HG02798 (cell line): ENCODE measurements at regions not wholly inside any gene's neighbourhood (a gene's known extent, or its start where the extent isn't known, plus 50 kb on each side); places are given as distances from the start of the nearest gene placed in this dataset.

Experiments used
- ATAC-seq: cut with Tn5 transposase; IDR thresholded peaks from one replicate; pipeline ENCODE4 v1.9.1; 2021; ENCODE audit warnings: mild to moderate bottlenecking; ENCODE audit not compliant: unreplicated experiment, poor library complexity

DNA sequence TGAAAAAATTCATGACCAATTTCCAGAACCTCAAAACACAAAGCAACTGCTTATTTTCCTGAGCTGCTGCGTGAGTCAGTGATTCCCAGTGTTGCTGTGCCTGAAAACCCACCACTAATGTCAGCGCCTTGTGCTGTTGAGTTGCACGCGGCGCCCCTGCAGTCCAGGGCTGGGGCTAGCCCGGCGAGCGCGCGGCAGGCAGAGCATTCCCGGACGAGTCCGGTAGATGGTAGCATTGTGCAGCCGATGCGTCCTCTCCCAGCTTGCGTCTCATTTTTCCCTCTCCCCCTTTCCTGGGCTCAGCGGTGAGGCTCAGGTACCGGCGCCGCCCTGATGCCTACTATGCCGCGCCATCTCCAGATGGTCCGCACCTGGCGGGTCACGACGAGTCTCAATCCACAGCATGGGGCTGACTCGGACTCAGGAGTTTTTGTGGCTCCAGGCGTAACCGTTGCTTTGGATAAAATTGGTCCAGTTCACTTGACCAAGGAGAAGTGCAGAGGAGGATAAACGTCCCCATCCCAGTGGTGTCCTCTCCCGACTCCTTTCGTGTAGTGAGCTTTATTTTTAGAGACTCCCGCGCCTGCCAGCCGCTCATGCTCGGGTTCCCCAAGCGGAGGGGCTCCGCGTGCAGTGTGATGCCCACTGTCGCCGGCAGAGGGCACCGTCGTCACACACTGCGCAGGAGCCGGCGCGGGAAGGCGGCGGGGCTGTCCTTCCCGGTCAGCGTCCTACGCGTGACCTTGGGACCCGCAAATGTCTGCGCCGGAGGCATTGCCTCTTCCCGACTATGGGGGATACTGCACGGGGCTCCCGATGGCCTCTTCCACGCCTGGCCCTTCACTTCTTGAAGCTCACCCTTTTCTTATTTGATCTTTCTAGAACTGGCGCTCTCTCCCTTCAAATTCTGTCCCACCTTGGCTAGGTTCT, 53.6 kb upstream of the IGFBP7 start:
- peak; percentile 96 for ATAC-seq

DNA sequence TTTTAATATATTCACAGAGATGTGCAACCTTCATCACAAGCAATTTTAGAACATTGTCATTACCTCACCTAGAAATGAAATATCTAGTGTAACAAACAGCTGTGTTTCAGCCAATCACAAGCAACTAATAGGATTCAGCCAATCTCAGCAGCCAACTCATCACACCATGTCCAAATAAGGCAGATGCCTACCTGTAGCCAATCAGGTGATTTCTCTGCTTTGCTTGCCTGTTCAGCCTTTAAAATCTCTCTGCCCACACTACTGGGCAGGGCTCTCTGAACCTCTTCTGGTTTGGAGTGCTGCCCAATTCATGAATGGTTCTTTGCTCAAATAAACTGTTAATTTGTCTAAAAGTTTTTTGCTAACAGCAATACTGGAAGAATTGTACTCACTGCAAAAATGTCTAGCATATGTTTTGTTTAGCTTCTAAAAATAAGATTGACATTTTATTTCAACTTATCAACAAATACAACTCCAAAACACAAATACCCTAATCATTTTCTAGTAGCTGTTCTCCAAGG, 52.4 kb upstream of the IGFBP7 start:
- no peak for ATAC-seq
